Liver (tissue), 3 donors: ENCODE measurements at regions not wholly inside any gene's neighbourhood (a gene's known extent, or its start where the extent isn't known, plus 50 kb on each side); places are given as distances from the start of the nearest gene placed in this dataset.
"Not testable (repeated sequence)": the region's sequence is repeated elsewhere in the genome, so short reads cannot be mapped to it uniquely, and the experiment has no call there.

Source experiments
- CTCF ChIP-seq: fragments of 150-350 bp; IDR thresholded peaks from 2 replicates; pipeline ENCODE4 v1.5.1; 2017; ENCODE audit warnings: improper control_type of control experiment, low read depth, low read length; ENCODE audit not compliant: missing input control
- EGR1 ChIP-seq, 2 donors: IDR thresholded peaks; 2 replicates each; pipeline ENCODE4 v1.6.1; 2016 to 2018; ENCODE audit warnings: antibody characterized with exemption in 2 of 2, low read depth in 2 of 2
- HNF4A ChIP-seq, 2 donors: conservative IDR thresholded peaks; 2 replicates each; pipeline ENCODE4 v1.6.1; 2016; ENCODE audit warnings: antibody characterized with exemption in 2 of 2, mild to moderate bottlenecking in 2 of 2
- JUND ChIP-seq, 2 donors: IDR thresholded peaks; 2 replicates each; pipeline ENCODE4 v1.6.1; 2016; ENCODE audit warnings: antibody characterized with exemption in 2 of 2
- RAD21 ChIP-seq, 2 donors: IDR thresholded peaks; 2 replicates each; pipeline ENCODE4 v1.6.1; 2016; ENCODE audit warnings: antibody characterized with exemption in 2 of 2, mild to moderate bottlenecking in 2 of 2
- REST ChIP-seq: IDR thresholded peaks from 2 replicates; pipeline ENCODE4 v1.6.1; 2016; ENCODE audit warnings: antibody characterized with exemption, mild to moderate bottlenecking
- SP1 ChIP-seq: IDR thresholded peaks from 2 replicates; pipeline ENCODE4 v1.6.1; 2018; ENCODE audit warnings: antibody characterized with exemption, mild to moderate bottlenecking
- TAF1 ChIP-seq: conservative IDR thresholded peaks from 2 replicates; pipeline ENCODE4 v1.6.1; 2016; ENCODE audit warnings: antibody characterized with exemption, mild to moderate bottlenecking
- TF ChIP-seq, protein P1 (sequence below): IDR thresholded peaks from 2 replicates; pipeline ENCODE4 v1.6.1; 2016; ENCODE audit warnings: antibody characterized with exemption
- donor health status: healthy.
- donor health status: healthy.

DNA sequence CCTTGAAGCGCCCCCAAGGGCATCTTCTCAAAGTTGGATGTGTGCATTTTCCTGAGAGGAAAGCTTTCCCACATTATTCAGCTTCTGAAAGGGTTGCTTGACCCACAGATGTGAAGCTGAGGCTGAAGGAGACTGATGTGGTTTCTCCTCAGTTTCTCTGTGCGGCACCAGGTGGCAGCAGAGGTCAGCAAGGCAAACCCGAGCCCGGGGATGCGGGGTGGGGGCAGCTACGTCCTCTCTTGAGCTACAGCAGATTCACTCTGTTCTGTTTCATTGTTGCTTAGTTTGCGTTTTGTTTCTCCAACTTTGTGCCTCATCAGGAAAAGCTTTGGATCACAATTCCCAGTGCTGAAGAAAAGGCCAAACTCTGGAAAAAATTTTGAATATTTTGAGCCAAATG is 100.5 kb downstream of the OR4F16 start:
- TF ChIP-seq CTCF (peak; percentile 13), RAD21 (IDR thresholded peaks at IDR 0.05) (peak; percentile 46 to 55)
- not testable (repeated sequence) for TF ChIP-seq TAF1; JUND (IDR thresholded peaks at IDR 0.05); EGR1 (IDR thresholded peaks at IDR 0.05; ENCODE audit: low read depth in 2 of 2); REST; SP1; HNF4A (conservative IDR thresholded peaks at IDR 0.05)
- TF ChIP-seq, protein P1, sequence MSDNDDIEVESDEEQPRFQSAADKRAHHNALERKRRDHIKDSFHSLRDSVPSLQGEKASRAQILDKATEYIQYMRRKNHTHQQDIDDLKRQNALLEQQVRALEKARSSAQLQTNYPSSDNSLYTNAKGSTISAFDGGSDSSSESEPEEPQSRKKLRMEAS = not testable (repeated sequence)
